Subcutaneous abdominal adipose tissue (tissue), 5 donors: ENCODE measurements at regions not wholly inside any gene's neighbourhood (a gene's known extent, or its start where the extent isn't known, plus 50 kb on each side); places are given as distances from the start of the nearest gene placed in this dataset.

Experiments
- H3K27ac ChIP-seq: one replicate; pipeline ENCODE4 v1.7.0; 2013; ENCODE audit warnings: low read depth, mild to moderate bottlenecking, inconsistent platforms, low read length, moderate library complexity
- H3K27me3 ChIP-seq, 5 donors: one replicate each; pipeline ENCODE4 v1.7.0; 2013; ENCODE audit warnings: low read length in 5 of 5, inconsistent platforms in 1 of 5; ENCODE audit not compliant: control insufficient read depth in 5 of 5, insufficient read depth in 4 of 5
- H3K36me3 ChIP-seq, 5 donors: one replicate each; pipeline ENCODE4 v1.7.0; 2013; ENCODE audit warnings: low read length in 5 of 5; ENCODE audit not compliant: control insufficient read depth in 5 of 5, insufficient read depth in 5 of 5
- H3K4me1 ChIP-seq, 5 donors: one replicate each; pipeline ENCODE4 v1.7.0; 2013; ENCODE audit warnings: low read length in 5 of 5, mild to moderate bottlenecking in 3 of 5, moderate library complexity in 1 of 5; ENCODE audit not compliant: control insufficient read depth in 5 of 5, insufficient read depth in 5 of 5
- H3K4me3 ChIP-seq, 5 donors: one replicate each; pipeline ENCODE4 v1.7.0; 2013; ENCODE audit warnings: low read length in 5 of 5, low read depth in 1 of 5
- H3K9ac ChIP-seq, 5 donors: one replicate each; pipeline ENCODE4 v1.7.0; 2013; ENCODE audit warnings: low read length in 5 of 5, mild to moderate bottlenecking in 4 of 5, moderate library complexity in 3 of 5
- H3K9me3 ChIP-seq, 5 donors: one replicate each; pipeline ENCODE4 v1.7.0; 2013; ENCODE audit warnings: low read length in 5 of 5; ENCODE audit not compliant: control insufficient read depth in 5 of 5
- donor health status: healthy.
- donor health status: healthy.
- donor health status: healthy.
- donor health status: healthy.
- donor health status: healthy.

DNA sequence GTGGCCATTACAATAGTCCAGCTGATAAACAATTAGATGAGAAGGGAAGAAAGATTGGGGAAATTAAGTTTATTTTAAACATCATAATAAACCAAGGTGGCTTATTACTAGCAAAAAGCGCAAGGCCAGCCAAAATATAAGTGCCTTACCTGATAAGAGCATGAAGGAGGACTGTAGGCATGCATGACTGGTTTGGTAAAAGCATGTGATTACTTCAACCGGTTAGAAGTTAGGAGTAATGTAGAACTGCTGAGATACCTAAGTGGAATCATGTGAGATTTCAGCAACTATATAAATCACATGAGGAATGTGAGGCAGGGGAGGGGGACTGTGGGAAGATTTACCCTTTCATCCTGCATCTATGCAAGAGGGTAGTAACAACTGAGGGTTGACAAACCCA, 59.7 kb upstream of the CCDC196 start:
- Histone ChIP-seq H3K4me1 (no peaks in the 10 kb centered on the region), H3K27ac (no peak overlapping the region)

DNA sequence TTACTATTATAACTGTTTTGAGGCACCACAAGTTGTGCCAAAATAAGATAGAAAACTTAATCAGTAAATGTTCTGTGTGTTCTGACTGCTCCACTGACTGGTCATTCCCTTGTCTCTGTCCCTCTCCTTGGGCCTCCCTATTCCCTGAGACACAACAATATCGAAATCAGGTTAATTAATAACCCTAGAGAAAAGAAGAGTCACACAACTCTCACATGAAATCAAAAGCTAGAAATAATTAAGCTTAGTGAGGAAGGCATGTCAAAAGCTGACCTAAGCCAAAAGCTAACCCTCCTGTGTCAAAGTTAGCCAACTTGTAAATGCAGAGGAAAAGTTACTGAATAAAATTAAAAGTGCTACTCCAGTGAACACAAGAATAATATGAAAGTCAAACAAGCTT, 53.8 kb upstream of the CCDC196 start:
- H3K9ac ChIP-seq: no peak overlapping the region
- H3K4me1 ChIP-seq: no peaks in the 10 kb centered on the region
- no peak overlapping the region for H3K27ac ChIP-seq
- no peaks in the 10 kb centered on the region for H3K36me3 ChIP-seq
- no peak overlapping the region for H3K4me3 ChIP-seq
- peaks cover 0 to 6% (median 0%) of the 10 kb centered on the region in 5 donors for H3K9me3 ChIP-seq
- H3K27me3 ChIP-seq: no peaks in the 10 kb centered on the region

More for the DNA sequence above, 59.7 kb upstream of the CCDC196 start:
- H3K27me3 ChIP-seq: no peaks in the 10 kb centered on the region
- H3K9me3 ChIP-seq: no peaks in the 10 kb centered on the region
- H3K36me3 ChIP-seq: no peaks in the 10 kb centered on the region
- H3K4me3 ChIP-seq: no peak overlapping the region
- H3K9ac ChIP-seq: no peak overlapping the region

DNA sequence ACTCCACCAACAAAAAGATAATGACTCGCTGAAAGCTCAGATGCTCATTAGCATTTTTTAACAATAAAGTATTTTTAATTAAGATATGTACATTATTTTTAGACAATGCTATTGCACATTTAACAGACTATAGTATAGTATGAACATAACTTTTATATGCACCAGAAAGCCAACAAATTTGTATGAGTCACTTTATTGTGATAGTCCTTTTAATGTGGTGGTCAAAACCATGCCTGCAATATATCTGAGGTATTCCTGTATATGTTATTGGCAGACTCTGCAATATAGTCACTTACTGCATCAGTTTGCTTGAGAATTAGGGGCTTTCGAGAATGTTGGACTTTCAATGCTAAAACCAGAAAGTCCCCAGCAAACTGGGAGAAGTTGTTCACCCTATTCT, 51.7 kb upstream of the CCDC196 start:
- Histone ChIP-seq H3K27ac (no peak overlapping the region), H3K9ac (no peak overlapping the region), H3K27me3 (no peaks in the 10 kb centered on the region), H3K4me3 (no peak overlapping the region), H3K9me3 (peaks cover 0 to 17% (median 10%) of the 10 kb centered on the region in 5 donors), H3K4me1 (no peaks in the 10 kb centered on the region), H3K36me3 (no peaks in the 10 kb centered on the region)

DNA sequence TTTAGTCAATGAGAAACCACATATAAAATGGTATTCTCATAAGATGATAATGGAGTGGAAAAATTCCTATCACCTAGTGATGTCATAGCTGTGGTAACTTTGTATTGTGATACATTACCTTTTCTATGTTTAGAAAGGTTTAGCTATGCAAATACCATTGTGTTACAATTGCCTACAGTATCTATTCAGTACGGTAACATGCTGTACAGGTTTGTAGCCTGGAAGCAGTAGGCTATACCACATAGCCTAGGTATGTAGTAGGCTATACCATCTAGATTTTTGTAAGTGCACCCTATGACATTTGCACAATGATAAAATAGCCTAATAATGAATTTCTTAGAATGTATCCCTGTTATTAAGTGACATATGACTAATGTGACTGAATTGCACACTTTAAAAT, 50.5 kb upstream of the CCDC196 start:
- no peaks in the 10 kb centered on the region for H3K4me1 ChIP-seq
- no peaks in the 10 kb centered on the region for H3K27me3 ChIP-seq
- H3K36me3 ChIP-seq: no peaks in the 10 kb centered on the region
- no peak overlapping the region for H3K9ac ChIP-seq
- no peak overlapping the region for H3K4me3 ChIP-seq
- H3K27ac ChIP-seq: no peak overlapping the region
- H3K9me3 ChIP-seq: peaks cover 0 to 23% (median 13%) of the 10 kb centered on the region in 5 donors
